Stimulated activated naive CD4-positive, alpha-beta T cell treated with Interleukin-2 at 50 U/mL for 16 hours (primary cell): ENCODE measurements at regions not wholly inside any gene's neighbourhood (a gene's known extent, or its start where the extent isn't known, plus 50 kb on each side); places are given as distances from the start of the nearest gene placed in this dataset.

Experiments used
- DNase-seq: peaks from one replicate; lab custom pipeline; 2025; lab: John Stamatoyannopoulos, UW

- no peak for DNase-seq
Measured at GRCh38 chr4:154088741-154089140, 299.9 kb upstream of the SFRP2 start.

DNA sequence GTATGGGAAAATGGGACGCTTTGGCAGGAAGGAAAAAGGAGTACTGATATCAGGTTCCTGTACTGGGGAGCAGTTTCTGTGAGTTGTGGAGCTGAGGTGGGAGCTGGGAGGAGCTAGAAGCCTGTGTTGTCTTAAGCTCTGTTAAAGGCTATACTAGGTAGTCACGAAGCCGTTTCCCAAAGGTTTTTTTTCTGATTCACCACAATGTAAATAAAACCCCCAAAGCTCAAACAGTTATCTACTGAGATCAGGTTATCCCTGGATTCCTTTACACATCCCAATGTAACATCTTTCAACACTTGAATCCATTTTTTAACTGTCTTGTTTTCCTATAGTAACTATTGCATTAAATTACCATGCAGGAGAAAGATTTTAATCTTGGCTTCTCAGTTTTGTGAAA lies 297.4 kb upstream of the SFRP2 start:
- no peak for DNase-seq

DNA sequence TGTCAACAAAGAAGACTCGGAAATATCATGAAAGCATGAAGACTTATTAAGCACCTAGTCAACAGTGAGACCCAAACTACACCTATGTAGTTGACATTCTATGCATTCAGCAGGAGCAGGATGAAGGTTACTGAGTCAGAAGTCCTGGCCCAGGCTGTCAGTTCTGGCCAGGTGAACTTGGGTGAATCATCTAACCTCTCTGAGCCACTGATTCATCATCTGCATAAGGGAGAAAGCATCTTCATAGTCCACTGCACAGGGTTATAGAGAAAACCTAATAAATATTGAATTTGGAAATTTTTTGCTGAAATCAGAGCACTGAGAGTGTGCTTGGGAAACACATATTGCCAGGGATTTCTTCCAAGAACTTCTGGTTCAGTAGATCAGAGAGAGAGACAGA lies 296.0 kb upstream of the SFRP2 start:
- DNase-seq = no peak

GRCh38 chr4:154082760-154083535 lies 294.1 kb upstream of the SFRP2 start:
- DNase-seq = no peak

DNA sequence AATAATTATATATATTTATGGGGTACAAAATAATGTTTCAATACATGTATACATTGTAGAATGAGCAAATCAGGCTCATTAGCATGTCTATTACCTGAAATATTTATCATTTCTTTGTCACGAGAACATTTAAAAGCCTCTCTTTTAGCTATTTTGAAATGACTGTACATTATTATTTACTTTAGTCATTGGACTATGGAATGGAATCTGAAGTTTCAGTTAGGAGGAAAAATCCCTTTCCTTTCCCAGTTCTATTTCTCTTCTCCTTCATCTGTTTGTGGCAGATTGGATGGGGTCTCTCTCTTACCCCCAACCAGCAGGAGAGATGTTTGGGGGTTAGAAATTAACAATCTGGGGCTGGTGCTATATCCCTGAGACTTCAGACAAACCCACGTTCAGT lies 292.5 kb upstream of the SFRP2 start:
- DNase-seq = no peak

DNA sequence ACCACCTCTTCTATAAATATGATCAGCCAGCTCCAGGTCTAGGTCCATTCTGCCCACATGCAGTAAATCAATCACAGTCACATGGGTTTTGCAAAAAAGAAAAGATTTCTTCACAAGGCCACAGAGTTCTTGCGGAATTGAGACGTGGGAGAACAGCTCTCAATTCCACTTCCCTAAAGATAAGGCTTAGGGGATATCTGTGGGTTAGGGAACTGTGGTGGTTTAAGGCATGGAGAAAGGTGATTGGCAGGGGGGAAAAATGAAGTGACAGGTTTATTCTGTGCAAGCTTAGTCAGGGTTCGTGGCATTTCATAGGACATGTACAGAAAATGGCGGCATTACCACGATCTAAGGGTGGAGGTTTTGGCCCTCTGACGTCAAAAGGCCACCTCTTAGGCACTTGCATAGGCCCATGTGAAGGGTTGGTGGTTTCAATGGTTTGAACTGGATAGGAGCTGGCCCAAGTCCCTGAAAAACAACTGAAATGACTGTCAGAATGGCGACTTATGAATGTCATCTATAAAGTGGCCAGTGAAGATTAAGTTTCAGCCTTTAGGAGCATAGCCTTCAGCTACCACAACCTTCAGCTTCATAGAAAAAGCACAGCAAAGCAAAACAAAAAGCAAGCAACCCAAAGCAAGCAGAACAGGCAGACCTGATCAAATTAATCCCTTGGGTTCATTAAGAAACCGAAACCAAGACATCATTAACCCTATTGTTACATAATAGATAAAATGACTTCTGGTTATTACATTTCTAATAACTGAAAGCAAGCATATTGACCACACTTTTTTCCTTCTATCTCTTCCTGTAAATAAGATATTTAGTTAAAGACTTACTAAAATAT lies 289.8 kb upstream of the SFRP2 start:
- DNase-seq = no peak

DNA sequence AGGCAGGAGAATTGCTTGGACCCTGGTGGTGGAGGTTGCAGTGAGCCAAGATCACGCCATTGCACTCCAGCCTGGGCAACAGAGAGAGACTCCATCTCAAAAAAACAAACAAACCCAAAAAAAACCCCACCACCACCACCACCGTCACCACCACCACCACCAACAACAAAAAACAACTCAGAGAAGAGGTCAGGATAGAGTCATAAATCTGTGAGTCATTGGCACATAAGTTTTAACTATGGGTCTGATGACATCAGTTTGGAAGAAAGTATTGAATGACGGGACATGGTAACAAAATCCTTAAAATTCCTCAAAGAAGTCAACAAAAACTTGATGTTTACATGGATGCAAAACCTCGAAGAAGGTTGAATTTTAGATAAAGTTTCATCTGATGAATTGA lies 288.0 kb upstream of the SFRP2 start:
- no peak for DNase-seq

DNA sequence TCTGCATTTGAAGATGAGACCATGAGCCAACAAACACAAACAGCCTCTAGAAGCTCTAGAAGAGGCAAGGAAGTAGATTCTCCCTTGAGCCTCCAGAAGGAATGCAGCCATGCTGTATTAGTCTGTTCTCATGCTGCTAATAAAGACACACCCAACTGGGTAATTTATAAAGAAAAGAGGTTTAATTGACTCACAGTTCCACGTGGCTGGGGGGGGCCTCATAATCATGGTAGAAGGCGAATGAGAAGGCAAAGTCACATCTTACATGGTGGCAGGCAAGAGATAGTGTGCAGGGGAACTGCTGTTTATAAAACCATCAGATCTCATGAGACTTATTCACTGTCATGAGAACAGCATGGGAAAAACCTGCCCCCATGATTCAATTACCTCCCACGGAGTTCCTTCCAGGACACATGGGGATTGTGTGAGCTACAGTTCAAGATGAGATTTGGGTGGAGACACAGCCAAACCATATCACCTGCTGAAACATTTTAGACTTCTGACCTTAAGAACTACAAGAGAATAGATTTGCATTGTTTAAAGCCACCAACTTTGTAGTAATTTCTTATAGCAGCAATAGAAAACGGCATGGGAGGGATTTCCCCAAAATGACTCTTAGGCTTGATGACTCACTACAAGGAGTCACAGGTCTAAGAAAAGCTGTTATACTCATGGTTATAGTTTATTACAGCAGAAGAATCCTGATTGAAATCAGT lies 284.4 kb upstream of the SFRP2 start:
- DNase-seq = no peak

- DNase-seq = no peak
Measured at GRCh38 chr4:154067786-154068185, 278.9 kb upstream of the SFRP2 start.

DNA sequence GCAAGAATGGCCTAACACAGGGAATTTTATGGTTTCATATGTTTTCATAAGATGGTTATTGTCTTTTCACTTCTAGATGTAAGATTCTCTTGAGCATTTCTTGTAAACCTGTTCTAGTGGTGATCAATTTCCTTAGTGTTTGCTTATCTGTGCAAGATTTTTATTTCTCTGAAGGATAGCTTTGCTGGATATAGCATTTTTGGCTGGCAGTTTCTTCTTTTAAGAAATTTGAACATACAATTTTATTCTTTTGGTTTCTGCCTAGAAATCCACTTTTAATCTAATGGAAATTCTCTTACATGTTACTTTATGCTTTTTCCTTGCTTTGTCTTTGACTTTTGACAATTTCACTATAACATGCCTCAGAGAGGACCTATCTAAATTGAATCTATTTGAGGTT lies 276.5 kb upstream of the SFRP2 start:
- DNase-seq = no peak

DNA sequence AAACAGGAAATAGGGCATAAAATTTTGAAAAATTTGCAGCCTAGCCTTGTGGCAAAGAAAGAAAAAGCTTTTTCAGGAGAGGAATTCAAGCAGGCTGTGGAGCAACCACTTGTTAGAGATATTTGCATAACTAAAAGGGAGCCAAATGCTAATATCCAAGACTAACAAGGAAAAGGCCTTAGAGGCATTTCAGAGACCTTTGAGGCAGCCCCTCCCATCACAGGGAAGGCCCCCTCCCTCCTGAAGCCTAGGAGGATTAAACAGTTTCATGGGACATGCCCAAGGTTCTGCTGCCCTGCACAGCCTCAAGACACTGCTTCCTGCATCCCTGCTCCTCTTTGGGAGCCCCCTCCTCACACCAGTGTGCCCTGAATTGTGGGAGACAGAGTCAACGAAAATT lies 275.4 kb upstream of the SFRP2 start:
- no peak for DNase-seq

DNA sequence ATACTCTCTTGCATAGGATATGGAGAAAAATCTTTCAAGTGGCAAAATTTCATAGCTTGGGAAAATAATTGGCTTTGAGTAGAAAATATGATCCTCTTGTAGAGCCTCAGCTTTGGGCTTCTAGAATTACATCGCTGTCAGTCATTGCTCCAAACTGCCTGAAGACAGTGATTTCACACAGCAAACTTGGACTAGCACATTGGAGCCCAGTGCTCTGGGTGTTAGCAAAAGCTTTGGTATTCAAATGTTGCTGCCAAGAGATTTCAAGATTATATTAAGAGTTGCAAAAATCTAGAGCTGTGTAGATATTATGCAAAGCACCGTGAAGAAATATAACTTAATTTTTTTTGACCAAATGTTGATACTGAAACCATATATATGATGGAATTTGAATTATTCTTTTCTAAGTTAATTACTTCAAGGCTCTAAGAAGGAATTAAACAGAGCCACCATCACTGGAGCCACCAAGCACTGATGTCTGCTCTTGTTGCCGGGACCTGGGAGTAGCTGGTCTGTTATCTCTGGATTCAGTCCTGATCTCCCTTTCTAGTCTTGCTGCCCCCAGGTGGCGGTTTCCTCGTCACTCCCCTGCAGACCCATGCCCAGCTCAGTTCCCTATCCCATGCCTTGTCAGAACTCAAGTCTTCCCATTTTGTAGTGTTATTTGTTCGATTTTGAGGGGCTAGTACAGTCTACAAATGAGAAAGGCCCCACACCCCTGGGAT lies 260.7 kb upstream of the SFRP2 start:
- DNase-seq = no peak

GRCh38 chr4:154047733-154048132 lies 258.9 kb upstream of the SFRP2 start:
- no peak for DNase-seq

GRCh38 chr4:154044742-154045485 lies 256.0 kb upstream of the SFRP2 start:
- DNase-seq = no peak

GRCh38 chr4:154044108-154044531 lies 255.2 kb upstream of the SFRP2 start:
- no peak for DNase-seq

DNA sequence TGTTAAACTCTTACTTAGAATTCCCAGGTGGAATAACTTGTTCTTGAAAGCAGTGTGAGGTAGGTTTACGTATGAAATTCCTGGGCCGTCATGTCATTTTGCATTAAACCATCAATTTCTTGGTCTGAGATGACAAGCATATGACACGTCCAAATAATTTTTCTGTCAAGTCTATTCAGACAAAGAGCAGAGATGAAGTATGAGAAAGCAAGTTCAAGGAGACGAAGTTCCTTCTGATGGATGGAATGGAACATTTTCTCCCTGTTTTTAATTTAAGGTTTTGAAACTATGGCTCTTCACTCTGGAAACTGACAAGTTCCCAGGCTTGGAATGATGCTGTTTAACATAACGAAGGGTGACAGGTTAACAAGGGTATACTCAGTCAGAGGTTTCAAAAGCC lies 252.8 kb upstream of the SFRP2 start:
- DNase-seq = no peak

DNA sequence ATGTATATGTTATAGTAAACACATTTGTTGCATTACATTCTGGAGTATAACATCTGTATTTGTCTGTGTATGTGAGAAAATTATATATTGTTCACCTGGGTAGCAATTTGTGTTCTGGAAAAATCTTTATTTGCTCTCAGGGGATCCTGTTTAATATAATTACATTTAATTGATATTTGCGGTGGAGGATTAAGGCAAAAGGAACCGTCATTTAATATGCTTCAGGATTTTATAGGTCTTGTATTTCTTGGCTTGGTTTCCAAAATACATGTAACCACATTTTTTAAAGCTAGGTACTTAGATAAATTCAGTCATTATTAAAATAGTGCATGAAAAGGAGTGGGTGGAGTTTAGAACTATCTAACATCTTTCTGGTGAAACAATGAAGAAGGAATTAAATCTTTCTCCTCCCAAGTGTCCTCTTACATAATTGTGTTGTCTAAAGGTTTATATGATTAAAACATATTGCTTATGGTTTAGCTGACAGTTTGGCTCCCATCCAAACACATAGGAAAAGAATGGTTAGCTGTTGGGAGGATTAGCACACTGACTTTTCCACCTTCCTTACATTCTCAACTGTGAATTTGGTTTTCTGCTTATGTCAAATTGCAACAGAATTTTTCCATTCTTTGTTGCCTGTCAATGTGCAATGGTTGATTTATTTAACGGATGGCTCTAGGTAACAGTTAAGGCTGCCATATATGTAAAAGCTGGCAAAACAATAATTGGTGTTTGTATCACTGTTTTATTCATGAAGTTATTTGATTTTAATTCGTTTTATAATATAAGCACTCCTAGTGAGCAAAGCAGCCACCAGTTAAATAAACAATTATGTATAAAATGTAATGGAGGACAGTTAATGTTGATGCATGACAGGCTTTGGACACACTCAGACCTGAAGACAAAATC lies 250.8 kb upstream of the SFRP2 start:
- no peak for DNase-seq

GRCh38 chr4:154036856-154037255 lies 248.0 kb upstream of the SFRP2 start:
- no peak for DNase-seq

DNA sequence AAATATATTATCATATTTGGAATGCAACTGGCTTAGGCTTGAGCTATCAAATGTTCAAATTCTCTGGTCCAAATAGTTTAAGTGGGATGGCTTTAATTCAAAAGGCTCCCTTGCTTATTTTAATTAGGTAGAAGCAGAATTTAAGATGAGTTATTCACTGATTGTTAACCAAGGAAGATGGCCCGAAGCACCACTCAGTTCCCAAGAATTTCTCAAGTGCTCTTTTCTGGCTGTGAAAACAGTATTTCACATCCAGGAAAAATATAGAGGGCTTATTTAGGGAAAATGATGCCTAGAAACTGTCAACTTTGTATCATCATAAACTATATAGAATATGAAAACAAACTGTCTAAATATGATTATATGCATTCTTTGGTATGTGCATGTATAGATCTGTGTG lies 246.5 kb upstream of the SFRP2 start:
- no peak for DNase-seq

GRCh38 chr4:154033921-154034320 lies 245.0 kb upstream of the SFRP2 start:
- no peak for DNase-seq
